Posterior cingulate gyrus (tissue), 11 donors: ENCODE measurements at regions not wholly inside any gene's neighbourhood (a gene's known extent, or its start where the extent isn't known, plus 50 kb on each side); places are given as distances from the start of the nearest gene placed in this dataset.

Experiments used
- DNase-seq, 10 donors: peaks; one replicate each; pipeline versions ENCODE4 v3.0.0 to v3.0.0-alpha.2; 2020 to 2021; ENCODE audit warnings: mixed read lengths in 3 of 10
- intact Hi-C: fragments of 100-400 bp; cut with DNase I; formaldehyde crosslinking; loops from one replicate; pipeline ENCODE4 v1.15.1; 2023

GRCh38 chr12:18207266-18207665 is 54.1 kb upstream of the PIK3C2G start:
- DNase-seq: no peak
- intact Hi-C loops: no loop called here

GRCh38 chr12:18206198-18206597 is 55.1 kb upstream of the PIK3C2G start:
- intact Hi-C loops: no loop called here
- DNase-seq: peak in 1 of 10 donors; percentile 70

GRCh38 chr12:18204053-18204452 is 57.3 kb upstream of the PIK3C2G start:
- intact Hi-C loops: no loop called here
- DNase-seq: no peak

GRCh38 chr12:18192119-18192518 is 69.2 kb upstream of the PIK3C2G start:
- intact Hi-C loops: no loop called here
- DNase-seq: no peak

- intact Hi-C loops: no loop called here
- DNase-seq: no peak
Measured at GRCh38 chr12:18183141-18183540, 78.2 kb upstream of the PIK3C2G start.

GRCh38 chr12:18171571-18171970 is 81.6 kb upstream of the RERGL start:
- no peak for DNase-seq
- intact Hi-C loops: no loop called here

GRCh38 chr12:18168016-18168415 is 78.0 kb upstream of the RERGL start:
- DNase-seq: no peak
- intact Hi-C loops: no loop called here

- intact Hi-C loops: no loop called here
- no peak for DNase-seq
Measured at GRCh38 chr12:18165889-18166288, 75.9 kb upstream of the RERGL start.

GRCh38 chr12:18165422-18165871 is 75.5 kb upstream of the RERGL start:
- no peak for DNase-seq
- intact Hi-C loops: no loop called here

- DNase-seq: no peak
- intact Hi-C loops: no loop called here
Measured at GRCh38 chr12:18160901-18161300, 70.9 kb upstream of the RERGL start.

GRCh38 chr12:18158774-18159557 is 69.0 kb upstream of the RERGL start:
- peak in 1 of 10 donors; percentile 11 for DNase-seq
- intact Hi-C loops: no loop called here

GRCh38 chr12:18153826-18154225 is 63.8 kb upstream of the RERGL start:
- intact Hi-C loops: no loop called here
- no peak for DNase-seq

- no peak for DNase-seq
- intact Hi-C loops: no loop called here
Measured at GRCh38 chr12:18151036-18151435, 61.0 kb upstream of the RERGL start.

GRCh38 chr12:18148961-18149360 is 59.0 kb upstream of the RERGL start:
- intact Hi-C loops: no loop called here
- DNase-seq: no peak

- intact Hi-C loops: no loop called here
- DNase-seq: no peak
Measured at GRCh38 chr12:18146363-18146762, 56.4 kb upstream of the RERGL start.

- no peak for DNase-seq
- intact Hi-C loops: no loop called here
Measured at GRCh38 chr12:18145924-18146323, 55.9 kb upstream of the RERGL start.

GRCh38 chr12:18141048-18141982 is 51.3 kb upstream of the RERGL start:
- intact Hi-C loops: loop anchor here (5.0 kb wide), 1 partner anchor 81 kb away; no protein-coding TSS in a partner anchor

GRCh38 chr12:18139989-18140596 is 50.1 kb upstream of the RERGL start:
- intact Hi-C loops: loop anchor here (5.0 kb wide), 1 partner anchor 82 kb away; no protein-coding TSS in a partner anchor
- DNase-seq: no peak

More at GRCh38 chr12:18141048-18141982, 51.3 kb upstream of the RERGL start:
- no peak for DNase-seq
